ENCODE measurements at regions not wholly inside any gene's neighbourhood (a gene's known extent, or its start where the extent isn't known, plus 50 kb on each side); places are given as distances from the start of the nearest gene placed in this dataset.
A peak's percentile ranks its signal among the peaks of the same experiment; 100 is the strongest.

DNA sequence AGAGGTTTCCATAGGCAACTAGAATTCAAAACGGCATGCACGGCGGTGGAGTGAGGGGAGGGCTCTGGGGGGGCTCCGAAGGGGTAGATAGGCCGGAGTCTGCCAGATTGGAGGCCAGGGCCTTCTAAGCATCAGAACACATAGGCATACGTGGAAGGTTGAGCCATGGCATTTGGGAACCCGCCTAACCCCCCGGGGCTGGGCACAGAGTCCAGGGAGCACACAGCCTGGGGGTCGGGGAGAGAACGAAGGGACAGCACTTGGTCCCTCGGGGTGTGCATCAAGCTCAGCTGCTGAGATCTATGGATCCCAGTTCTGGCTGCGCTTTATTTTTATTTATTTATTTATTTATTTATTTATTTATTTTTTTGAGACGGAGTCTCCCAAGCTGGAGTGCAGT is 89.4 kb upstream of the TNS3 start:
- H3K4me3 ChIP-seq (replicated peaks in 1 of 2; ENCODE audit: low read depth in 2 of 2, low read length in 2 of 2), result no peak overlapping the region
- TF ChIP-seq CTCF (IDR thresholded peaks at IDR 0.05; ENCODE audit: low read depth, low read length), result no peak
- no peak for DNase-seq (ENCODE audit: low read depth in 2 of 2)

- H3K4me3 ChIP-seq (replicated peaks in 1 of 2; ENCODE audit: low read depth in 2 of 2, low read length in 2 of 2), result no peak overlapping the region
- no peak for TF ChIP-seq CTCF (IDR thresholded peaks at IDR 0.05; ENCODE audit: low read depth, low read length)
- DNase-seq (ENCODE audit: low read depth in 2 of 2), result no peak
These were observed 88.8 kb upstream of the TNS3 start for GRCh38 chr7:47670729-47671128.

- H3K4me3 ChIP-seq (replicated peaks in 1 of 2; ENCODE audit: low read depth in 2 of 2, low read length in 2 of 2), result no peak overlapping the region
- DNase-seq (ENCODE audit: low read depth in 2 of 2), result peak in 1 of 2 donors; percentile 59
- TF ChIP-seq CTCF (IDR thresholded peaks at IDR 0.05; ENCODE audit: low read depth, low read length), result no peak
These were observed 88.0 kb upstream of the TNS3 start for GRCh38 chr7:47669901-47670384.

DNA sequence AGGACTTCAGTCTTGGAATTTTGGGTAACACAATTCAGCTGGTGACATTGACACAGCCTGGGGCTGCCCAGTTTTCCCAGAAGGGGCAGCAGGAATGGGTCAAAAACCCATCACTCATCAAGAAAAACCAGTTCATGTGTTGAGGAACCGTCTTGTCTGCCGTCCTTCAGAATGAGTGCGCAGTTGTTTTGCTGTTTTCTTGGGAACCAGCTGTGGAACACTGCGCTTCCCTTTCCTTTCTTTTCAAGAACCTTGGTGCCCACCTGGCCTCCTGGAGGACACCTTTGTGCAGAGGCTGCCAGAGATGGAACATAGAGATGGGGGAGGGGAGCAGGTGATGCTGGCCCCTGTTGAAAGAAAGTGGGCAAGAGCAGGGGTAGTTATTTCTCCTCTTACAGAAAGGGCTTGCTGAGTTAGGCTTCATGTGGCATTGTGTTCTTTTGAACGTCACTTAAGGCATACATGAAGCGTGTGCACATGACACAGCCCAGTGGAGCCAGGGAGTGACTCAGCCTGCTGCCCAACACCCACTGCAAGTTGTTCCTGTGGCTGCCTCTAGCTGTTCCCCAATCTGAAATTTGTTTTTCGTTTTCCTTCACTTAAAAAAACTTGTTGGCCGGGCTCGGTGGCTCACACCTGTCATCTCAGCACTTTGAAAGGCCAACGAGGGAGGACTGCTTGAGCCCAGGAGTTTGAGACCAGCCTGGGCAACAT is 87.4 kb upstream of the TNS3 start:
- TF ChIP-seq CTCF (IDR thresholded peaks at IDR 0.05; ENCODE audit: low read depth, low read length), result no peak
- DNase-seq (ENCODE audit: low read depth in 2 of 2), result peak; percentile 92 to 95
- no peak overlapping the region for H3K4me3 ChIP-seq (replicated peaks in 1 of 2; ENCODE audit: low read depth in 2 of 2, low read length in 2 of 2)

GRCh38 chr7:47666164-47666862 is 84.4 kb upstream of the TNS3 start:
- H3K4me3 ChIP-seq (replicated peaks in 1 of 2; ENCODE audit: low read depth in 2 of 2, low read length in 2 of 2), result no peak overlapping the region
- peak in 1 of 2 donors; percentile 35 for DNase-seq (ENCODE audit: low read depth in 2 of 2)
- no peak for TF ChIP-seq CTCF (IDR thresholded peaks at IDR 0.05; ENCODE audit: low read depth, low read length)

DNA sequence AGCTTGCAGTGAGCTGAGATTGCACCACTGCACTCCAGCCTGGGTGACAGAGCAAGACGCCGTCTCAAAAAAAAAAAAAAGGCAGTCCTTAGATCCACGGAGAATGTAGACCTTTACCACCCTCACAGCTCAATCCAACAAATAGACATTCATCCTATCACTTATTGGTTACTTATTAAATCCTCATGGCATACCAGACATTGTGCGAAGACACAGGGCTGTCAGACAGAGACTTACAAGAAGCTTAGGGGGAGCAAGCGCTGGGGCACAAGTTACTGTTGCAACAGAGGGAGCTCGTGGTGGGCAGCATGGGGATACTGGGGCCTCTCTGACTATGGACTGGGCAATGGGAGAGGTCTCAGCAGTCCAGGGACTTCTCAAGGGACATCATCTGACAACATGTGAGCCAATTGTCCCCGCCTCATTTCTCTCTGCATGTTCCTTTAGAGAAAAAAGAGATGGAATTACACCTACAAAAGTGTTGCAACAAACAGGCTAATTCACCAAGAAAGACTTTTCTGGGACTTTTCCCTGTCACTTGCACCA is 82.8 kb upstream of the TNS3 start:
- DNase-seq (ENCODE audit: low read depth in 2 of 2), result no peak
- no peak for TF ChIP-seq CTCF (IDR thresholded peaks at IDR 0.05; ENCODE audit: low read depth, low read length)
- no peak overlapping the region for H3K4me3 ChIP-seq (replicated peaks in 1 of 2; ENCODE audit: low read depth in 2 of 2, low read length in 2 of 2)

Measured in cardiac fibroblast (primary cell).